ENCODE measurements at regions not wholly inside any gene's neighbourhood (a gene's known extent, or its start where the extent isn't known, plus 50 kb on each side); places are given as distances from the start of the nearest gene placed in this dataset.

DNA sequence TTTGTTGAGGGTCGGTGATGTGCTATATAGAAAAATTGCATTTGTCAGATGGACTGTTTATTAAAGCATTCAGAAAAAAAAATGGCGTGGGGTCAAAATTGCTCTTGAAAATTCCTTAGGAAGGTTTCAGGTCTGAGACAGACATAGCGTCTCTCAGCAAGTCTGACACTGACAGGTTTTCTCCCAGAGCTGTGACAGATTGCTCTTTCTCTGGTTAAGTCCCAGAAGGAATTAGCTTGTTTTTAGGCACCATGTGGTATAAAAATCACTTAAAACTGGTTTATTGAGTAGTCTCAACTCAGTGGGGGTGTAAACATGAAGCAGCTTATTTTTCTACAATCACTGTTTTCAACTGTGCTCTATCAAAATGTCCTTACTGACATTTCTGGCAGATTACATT, 1379.8 kb downstream of the MAT2B start:
- TF ChIP-seq, protein P1, sequence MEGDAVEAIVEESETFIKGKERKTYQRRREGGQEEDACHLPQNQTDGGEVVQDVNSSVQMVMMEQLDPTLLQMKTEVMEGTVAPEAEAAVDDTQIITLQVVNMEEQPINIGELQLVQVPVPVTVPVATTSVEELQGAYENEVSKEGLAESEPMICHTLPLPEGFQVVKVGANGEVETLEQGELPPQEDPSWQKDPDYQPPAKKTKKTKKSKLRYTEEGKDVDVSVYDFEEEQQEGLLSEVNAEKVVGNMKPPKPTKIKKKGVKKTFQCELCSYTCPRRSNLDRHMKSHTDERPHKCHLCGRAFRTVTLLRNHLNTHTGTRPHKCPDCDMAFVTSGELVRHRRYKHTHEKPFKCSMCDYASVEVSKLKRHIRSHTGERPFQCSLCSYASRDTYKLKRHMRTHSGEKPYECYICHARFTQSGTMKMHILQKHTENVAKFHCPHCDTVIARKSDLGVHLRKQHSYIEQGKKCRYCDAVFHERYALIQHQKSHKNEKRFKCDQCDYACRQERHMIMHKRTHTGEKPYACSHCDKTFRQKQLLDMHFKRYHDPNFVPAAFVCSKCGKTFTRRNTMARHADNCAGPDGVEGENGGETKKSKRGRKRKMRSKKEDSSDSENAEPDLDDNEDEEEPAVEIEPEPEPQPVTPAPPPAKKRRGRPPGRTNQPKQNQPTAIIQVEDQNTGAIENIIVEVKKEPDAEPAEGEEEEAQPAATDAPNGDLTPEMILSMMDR (IDR thresholded peaks at IDR 0.05) = no peak
- TF ChIP-seq POLR2A (IDR thresholded peaks at IDR 0.05) = no peak
